ENCODE measurements at regions not wholly inside any gene's neighbourhood (a gene's known extent, or its start where the extent isn't known, plus 50 kb on each side); places are given as distances from the start of the nearest gene placed in this dataset.

- DNase-seq (ENCODE audit: extremely low spot score, unreplicated experiment), result no peak
- Mint-ChIP-seq H3K27me3 (ENCODE audit: unreplicated experiment) (no peaks in the 10 kb centered on the region), H3K4me3 (ENCODE audit: unreplicated experiment) (no peak overlapping the region), H3K27ac (ENCODE audit: unreplicated experiment) (no peak overlapping the region), H3K4me1 (ENCODE audit: unreplicated experiment) (no peaks in the 10 kb centered on the region), H3K36me3 (ENCODE audit: unreplicated experiment) (no peaks in the 10 kb centered on the region), H3K9me3 (ENCODE audit: unreplicated experiment) (peaks cover 17% of the 10 kb centered on the region)
- TF ChIP-seq, protein P1, sequence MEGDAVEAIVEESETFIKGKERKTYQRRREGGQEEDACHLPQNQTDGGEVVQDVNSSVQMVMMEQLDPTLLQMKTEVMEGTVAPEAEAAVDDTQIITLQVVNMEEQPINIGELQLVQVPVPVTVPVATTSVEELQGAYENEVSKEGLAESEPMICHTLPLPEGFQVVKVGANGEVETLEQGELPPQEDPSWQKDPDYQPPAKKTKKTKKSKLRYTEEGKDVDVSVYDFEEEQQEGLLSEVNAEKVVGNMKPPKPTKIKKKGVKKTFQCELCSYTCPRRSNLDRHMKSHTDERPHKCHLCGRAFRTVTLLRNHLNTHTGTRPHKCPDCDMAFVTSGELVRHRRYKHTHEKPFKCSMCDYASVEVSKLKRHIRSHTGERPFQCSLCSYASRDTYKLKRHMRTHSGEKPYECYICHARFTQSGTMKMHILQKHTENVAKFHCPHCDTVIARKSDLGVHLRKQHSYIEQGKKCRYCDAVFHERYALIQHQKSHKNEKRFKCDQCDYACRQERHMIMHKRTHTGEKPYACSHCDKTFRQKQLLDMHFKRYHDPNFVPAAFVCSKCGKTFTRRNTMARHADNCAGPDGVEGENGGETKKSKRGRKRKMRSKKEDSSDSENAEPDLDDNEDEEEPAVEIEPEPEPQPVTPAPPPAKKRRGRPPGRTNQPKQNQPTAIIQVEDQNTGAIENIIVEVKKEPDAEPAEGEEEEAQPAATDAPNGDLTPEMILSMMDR (IDR thresholded peaks at IDR 0.05), result no peak
These were observed 1789.6 kb downstream of the TP53TG3F start for GRCh38 chr16:35249051-35249450.

DNA sequence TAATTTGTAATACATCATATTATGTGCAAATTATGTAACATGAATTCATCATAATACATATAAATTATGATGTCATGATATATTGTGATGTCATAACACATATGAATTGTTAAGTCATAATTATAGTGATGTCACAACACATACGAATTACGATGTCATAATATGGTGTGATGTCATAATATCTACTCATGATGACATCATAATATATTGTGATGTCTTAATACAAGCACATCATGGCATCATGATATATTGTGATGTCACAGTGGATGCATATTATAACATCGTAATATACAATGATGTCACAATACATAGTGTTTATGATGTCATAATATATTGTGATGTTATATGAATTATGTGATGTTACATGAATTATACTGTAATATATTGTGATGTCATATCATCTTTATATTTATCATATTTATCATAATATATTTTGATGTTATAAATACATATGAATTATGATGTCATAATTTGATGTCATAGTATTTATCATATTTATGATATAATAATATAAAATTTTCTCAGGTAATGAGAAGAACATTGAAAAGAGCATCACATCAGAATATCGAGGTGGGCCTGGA, 1793.0 kb downstream of the TP53TG3F start:
- Mint-ChIP-seq H3K27ac (ENCODE audit: unreplicated experiment) (no peak overlapping the region), H3K4me3 (ENCODE audit: unreplicated experiment) (no peak overlapping the region), H3K27me3 (ENCODE audit: unreplicated experiment) (no peaks in the 10 kb centered on the region), H3K36me3 (ENCODE audit: unreplicated experiment) (no peaks in the 10 kb centered on the region), H3K4me1 (ENCODE audit: unreplicated experiment) (no peaks in the 10 kb centered on the region), H3K9me3 (ENCODE audit: unreplicated experiment) (peaks cover 21% of the 10 kb centered on the region)
- TF ChIP-seq, protein P1 (IDR thresholded peaks at IDR 0.05), result no peak
- no peak for DNase-seq (ENCODE audit: extremely low spot score, unreplicated experiment)

- Mint-ChIP-seq H3K27me3 (ENCODE audit: unreplicated experiment) (no peaks in the 10 kb centered on the region), H3K4me3 (ENCODE audit: unreplicated experiment) (no peak overlapping the region), H3K9me3 (ENCODE audit: unreplicated experiment) (peaks cover 44% of the 10 kb centered on the region), H3K27ac (ENCODE audit: unreplicated experiment) (no peak overlapping the region), H3K36me3 (ENCODE audit: unreplicated experiment) (no peaks in the 10 kb centered on the region), H3K4me1 (ENCODE audit: unreplicated experiment) (no peaks in the 10 kb centered on the region)
- peak; percentile 81 for DNase-seq (ENCODE audit: extremely low spot score, unreplicated experiment)
- TF ChIP-seq, protein P1 (IDR thresholded peaks at IDR 0.05), result no peak
These were observed 1795.9 kb downstream of the TP53TG3F start for GRCh38 chr16:35255186-35255803.

DNA sequence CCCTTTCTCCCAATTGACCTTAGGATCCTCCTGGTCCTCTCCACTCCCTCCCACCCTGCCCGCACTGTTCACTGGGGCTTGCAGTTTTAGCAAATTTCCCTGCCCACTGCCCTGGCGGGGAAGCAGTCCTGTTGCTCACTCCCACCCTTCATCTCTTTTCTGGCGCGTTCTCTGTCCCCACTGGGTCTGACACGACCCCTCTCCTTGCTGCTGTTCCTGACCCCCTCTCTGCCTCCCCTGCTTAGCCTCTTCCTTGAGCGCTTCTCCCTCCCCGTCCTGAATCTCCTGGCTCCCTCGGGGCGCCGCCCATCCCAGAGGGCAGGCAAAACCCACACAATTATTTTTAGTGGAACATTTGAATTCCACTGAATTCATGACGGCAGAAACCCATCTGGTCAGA, 1796.4 kb downstream of the TP53TG3F start:
- H3K36me3 Mint-ChIP-seq (ENCODE audit: unreplicated experiment), result no peaks in the 10 kb centered on the region
- no peaks in the 10 kb centered on the region for H3K4me1 Mint-ChIP-seq (ENCODE audit: unreplicated experiment)
- peak; percentile 54 for DNase-seq (ENCODE audit: extremely low spot score, unreplicated experiment)
- H3K4me3 Mint-ChIP-seq (ENCODE audit: unreplicated experiment), result no peak overlapping the region
- TF ChIP-seq, protein P1 (IDR thresholded peaks at IDR 0.05), result no peak
- peaks cover 49% of the 10 kb centered on the region for H3K9me3 Mint-ChIP-seq (ENCODE audit: unreplicated experiment)
- H3K27me3 Mint-ChIP-seq (ENCODE audit: unreplicated experiment), result no peaks in the 10 kb centered on the region
- no peak overlapping the region for H3K27ac Mint-ChIP-seq (ENCODE audit: unreplicated experiment)

DNA sequence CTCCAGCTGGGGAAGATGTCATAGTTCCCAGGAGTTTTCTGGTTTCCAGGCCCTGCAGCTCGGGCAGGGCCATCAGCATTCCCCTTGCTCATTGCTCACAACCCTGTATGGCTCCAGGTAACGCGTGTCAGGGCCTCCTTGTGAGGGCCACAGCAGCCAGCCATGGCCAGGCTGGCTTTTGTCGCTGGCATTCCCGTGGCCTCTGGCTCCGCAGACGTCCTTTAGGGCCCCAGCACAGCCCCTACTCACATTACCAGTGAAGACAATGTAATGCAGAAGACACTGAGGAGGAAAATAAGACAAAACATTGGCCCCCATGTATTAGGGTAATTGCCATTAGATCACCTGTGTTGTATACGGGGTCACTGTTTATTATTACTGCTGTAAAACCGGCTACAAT, 1799.0 kb downstream of the TP53TG3F start:
- TF ChIP-seq, protein P1 (IDR thresholded peaks at IDR 0.05), result no peak
- H3K27me3 Mint-ChIP-seq (ENCODE audit: unreplicated experiment), result no peaks in the 10 kb centered on the region
- peak; percentile 59 for DNase-seq (ENCODE audit: extremely low spot score, unreplicated experiment)
- no peaks in the 10 kb centered on the region for H3K36me3 Mint-ChIP-seq (ENCODE audit: unreplicated experiment)
- H3K4me3 Mint-ChIP-seq (ENCODE audit: unreplicated experiment), result no peak overlapping the region
- peaks cover 57% of the 10 kb centered on the region for H3K9me3 Mint-ChIP-seq (ENCODE audit: unreplicated experiment)
- H3K4me1 Mint-ChIP-seq (ENCODE audit: unreplicated experiment), result no peaks in the 10 kb centered on the region
- no peak overlapping the region for H3K27ac Mint-ChIP-seq (ENCODE audit: unreplicated experiment)

All from osteocyte (in vitro differentiated cells).